ENCODE measurements at regions not wholly inside any gene's neighbourhood (a gene's known extent, or its start where the extent isn't known, plus 50 kb on each side); places are given as distances from the start of the nearest gene placed in this dataset.

DNA sequence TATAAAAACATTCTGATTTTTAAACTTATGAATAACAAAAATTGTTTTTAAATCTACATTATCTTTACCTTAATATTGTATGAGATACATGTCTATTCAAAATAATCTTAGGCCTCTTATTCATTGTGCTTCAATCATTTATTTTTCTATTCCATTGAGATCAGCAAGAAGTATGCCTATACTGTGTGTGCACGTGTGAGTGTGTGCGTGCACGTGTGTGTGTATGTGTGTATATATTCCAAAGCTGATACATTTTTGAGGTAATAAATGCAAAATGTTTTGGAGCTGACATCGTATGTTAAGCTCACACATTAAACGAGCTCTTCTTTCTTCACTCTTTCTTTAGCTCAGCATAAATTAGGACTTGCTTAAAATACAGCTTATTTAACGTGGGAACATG, 1701.2 kb upstream of the PCDH10 start:
- ATAC-seq: no peak
- TF ChIP-seq RARB (CRISPR knock-in tag; IDR thresholded peaks at IDR 0.05): no peak
- TF ChIP-seq ZC3H10 (CRISPR knock-in tag; IDR thresholded peaks at IDR 0.05): no peak
- no peak for TF ChIP-seq ZNF8 (CRISPR knock-in tag; IDR thresholded peaks at IDR 0.05)
- TF ChIP-seq ARNTL (CRISPR knock-in tag; IDR thresholded peaks at IDR 0.05; ENCODE audit: borderline replicate concordance, low read depth): no peak
- TF ChIP-seq PPARA (CRISPR knock-in tag; IDR thresholded peaks at IDR 0.05; ENCODE audit: borderline replicate concordance): no peak
- no peak for TF ChIP-seq ZNF565 (CRISPR knock-in tag; conservative IDR thresholded peaks at IDR 0.05; ENCODE audit: low read depth)
- TF ChIP-seq ZNF70 (CRISPR knock-in tag; IDR thresholded peaks at IDR 0.05): no peak
- no peak for TF ChIP-seq BACH2 (CRISPR knock-in tag; IDR thresholded peaks at IDR 0.05; ENCODE audit: borderline replicate concordance)
- no peak for TF ChIP-seq TCF4 (CRISPR knock-in tag; IDR thresholded peaks at IDR 0.05; ENCODE audit: borderline replicate concordance)
- TF ChIP-seq ZFP30 (CRISPR knock-in tag; IDR thresholded peaks at IDR 0.05): no peak
- no peak for TF ChIP-seq GLIS3 (CRISPR knock-in tag; IDR thresholded peaks at IDR 0.05)
- no peak for TF ChIP-seq ZFP3 (CRISPR knock-in tag; IDR thresholded peaks at IDR 0.05)
- TF ChIP-seq, protein P1, sequence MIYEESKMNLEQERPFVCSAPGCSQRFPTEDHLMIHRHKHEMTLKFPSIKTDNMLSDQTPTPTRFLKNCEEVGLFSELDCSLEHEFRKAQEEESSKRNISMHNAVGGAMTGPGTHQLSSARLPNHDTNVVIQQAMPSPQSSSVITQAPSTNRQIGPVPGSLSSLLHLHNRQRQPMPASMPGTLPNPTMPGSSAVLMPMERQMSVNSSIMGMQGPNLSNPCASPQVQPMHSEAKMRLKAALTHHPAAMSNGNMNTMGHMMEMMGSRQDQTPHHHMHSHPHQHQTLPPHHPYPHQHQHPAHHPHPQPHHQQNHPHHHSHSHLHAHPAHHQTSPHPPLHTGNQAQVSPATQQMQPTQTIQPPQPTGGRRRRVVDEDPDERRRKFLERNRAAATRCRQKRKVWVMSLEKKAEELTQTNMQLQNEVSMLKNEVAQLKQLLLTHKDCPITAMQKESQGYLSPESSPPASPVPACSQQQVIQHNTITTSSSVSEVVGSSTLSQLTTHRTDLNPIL (CRISPR knock-in tag; IDR thresholded peaks at IDR 0.05; ENCODE audit: low read depth): no peak
- TF ChIP-seq OSR1 (CRISPR knock-in tag; IDR thresholded peaks at IDR 0.05): no peak
- no peak for TF ChIP-seq CSRNP3 (CRISPR knock-in tag; IDR thresholded peaks at IDR 0.05)

DNA sequence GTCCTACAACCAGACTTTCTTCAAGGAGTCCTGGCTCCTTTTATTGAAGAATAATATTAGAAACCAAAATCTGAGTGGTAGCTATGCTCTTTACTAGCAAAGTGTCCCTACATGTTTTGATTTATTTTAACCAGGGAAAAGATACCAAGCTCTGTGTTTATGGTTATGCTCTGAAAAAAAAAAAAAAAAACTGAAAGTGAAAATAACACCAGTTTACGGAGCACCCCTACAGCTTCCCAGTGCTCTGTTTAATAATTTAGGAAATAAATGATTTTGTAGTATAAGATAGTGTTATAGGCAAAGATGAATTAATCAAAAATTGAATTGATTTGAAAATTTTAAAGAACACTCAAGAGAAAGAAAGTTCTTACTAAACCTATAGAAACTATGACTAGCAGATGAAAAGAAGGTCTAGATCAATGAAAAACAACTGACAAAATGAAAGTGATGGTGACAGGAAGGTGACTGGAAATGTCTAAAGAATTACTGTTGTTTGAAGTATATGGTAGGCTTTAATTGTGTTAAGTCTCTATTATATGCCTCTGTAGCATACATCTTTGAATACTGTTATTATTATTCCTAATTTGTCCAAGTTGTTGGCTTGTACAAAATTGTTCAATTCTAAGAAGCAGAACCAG, 1698.4 kb upstream of the PCDH10 start:
- TF ChIP-seq ZNF70 (CRISPR knock-in tag; IDR thresholded peaks at IDR 0.05) (no peak), ZFP3 (CRISPR knock-in tag; IDR thresholded peaks at IDR 0.05) (no peak), ARNTL (CRISPR knock-in tag; IDR thresholded peaks at IDR 0.05; ENCODE audit: borderline replicate concordance, low read depth) (no peak), GLIS3 (CRISPR knock-in tag; IDR thresholded peaks at IDR 0.05) (no peak), POU6F1 (CRISPR knock-in tag; IDR thresholded peaks at IDR 0.05; ENCODE audit: borderline replicate concordance, low read depth) (no peak), ZC3H10 (CRISPR knock-in tag; IDR thresholded peaks at IDR 0.05) (no peak), ESRRG (CRISPR knock-in tag; IDR thresholded peaks at IDR 0.05) (no peak), CSDC2 (CRISPR knock-in tag; IDR thresholded peaks at IDR 0.05) (no peak)
- TF ChIP-seq, protein P2, sequence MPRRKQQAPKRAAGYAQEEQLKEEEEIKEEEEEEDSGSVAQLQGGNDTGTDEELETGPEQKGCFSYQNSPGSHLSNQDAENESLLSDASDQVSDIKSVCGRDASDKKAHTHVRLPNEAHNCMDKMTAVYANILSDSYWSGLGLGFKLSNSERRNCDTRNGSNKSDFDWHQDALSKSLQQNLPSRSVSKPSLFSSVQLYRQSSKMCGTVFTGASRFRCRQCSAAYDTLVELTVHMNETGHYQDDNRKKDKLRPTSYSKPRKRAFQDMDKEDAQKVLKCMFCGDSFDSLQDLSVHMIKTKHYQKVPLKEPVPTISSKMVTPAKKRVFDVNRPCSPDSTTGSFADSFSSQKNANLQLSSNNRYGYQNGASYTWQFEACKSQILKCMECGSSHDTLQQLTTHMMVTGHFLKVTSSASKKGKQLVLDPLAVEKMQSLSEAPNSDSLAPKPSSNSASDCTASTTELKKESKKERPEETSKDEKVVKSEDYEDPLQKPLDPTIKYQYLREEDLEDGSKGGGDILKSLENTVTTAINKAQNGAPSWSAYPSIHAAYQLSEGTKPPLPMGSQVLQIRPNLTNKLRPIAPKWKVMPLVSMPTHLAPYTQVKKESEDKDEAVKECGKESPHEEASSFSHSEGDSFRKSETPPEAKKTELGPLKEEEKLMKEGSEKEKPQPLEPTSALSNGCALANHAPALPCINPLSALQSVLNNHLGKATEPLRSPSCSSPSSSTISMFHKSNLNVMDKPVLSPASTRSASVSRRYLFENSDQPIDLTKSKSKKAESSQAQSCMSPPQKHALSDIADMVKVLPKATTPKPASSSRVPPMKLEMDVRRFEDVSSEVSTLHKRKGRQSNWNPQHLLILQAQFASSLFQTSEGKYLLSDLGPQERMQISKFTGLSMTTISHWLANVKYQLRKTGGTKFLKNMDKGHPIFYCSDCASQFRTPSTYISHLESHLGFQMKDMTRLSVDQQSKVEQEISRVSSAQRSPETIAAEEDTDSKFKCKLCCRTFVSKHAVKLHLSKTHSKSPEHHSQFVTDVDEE (CRISPR knock-in tag; IDR thresholded peaks at IDR 0.05): no peak
- peak; percentile 37; the same call in 2 of the 3 replicates for ATAC-seq

DNA sequence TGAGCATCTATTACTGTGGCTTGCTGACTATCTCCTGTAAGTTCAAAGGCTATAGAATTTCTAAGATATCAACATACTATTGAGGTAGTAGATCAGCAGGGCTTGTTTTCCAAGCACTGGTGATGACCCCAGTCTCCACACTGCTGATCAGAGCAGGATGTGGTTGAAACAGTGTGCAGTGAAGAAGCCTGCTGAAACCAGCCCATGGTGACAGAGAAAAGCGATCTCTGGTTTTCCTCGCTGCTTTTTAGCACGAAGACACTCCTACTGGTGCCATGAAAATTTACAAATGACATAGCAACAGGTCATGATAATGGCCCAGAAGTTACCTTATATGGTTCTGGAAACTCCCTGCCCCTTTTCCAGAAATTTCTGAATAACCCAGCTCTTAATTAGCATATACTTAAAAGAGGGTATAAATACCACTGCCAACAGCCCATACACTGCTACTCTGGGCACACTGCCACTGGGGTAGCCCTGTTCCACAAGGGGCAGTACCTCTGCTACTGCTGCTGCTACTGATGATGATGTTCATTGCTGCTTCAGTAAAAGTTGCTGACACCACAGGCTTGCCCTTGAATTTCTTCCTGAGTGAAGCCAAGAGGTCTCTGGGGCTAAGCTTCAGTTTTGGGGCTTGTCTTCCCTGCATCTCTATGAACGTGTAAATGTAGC, 1689.5 kb upstream of the PCDH10 start:
- TF ChIP-seq PPARA (CRISPR knock-in tag; IDR thresholded peaks at IDR 0.05; ENCODE audit: borderline replicate concordance): no peak
- TF ChIP-seq SNAI2 (CRISPR knock-in tag; IDR thresholded peaks at IDR 0.05): no peak
- no peak for TF ChIP-seq RARB (CRISPR knock-in tag; IDR thresholded peaks at IDR 0.05)
- no peak for TF ChIP-seq ZFP30 (CRISPR knock-in tag; IDR thresholded peaks at IDR 0.05)
- no peak for TF ChIP-seq CSRNP3 (CRISPR knock-in tag; IDR thresholded peaks at IDR 0.05)
- no peak for TF ChIP-seq ARNTL (CRISPR knock-in tag; IDR thresholded peaks at IDR 0.05; ENCODE audit: borderline replicate concordance, low read depth)
- TF ChIP-seq, protein P2 (CRISPR knock-in tag; IDR thresholded peaks at IDR 0.05): no peak
- no peak for TF ChIP-seq ZFP3 (CRISPR knock-in tag; IDR thresholded peaks at IDR 0.05)
- TF ChIP-seq PATZ1 (CRISPR knock-in tag; IDR thresholded peaks at IDR 0.05; ENCODE audit: borderline replicate concordance): no peak
- no peak for TF ChIP-seq ISL1 (CRISPR knock-in tag; IDR thresholded peaks at IDR 0.05)
- ATAC-seq: peak; percentile 74
